ENCODE measurements at regions not wholly inside any gene's neighbourhood (a gene's known extent, or its start where the extent isn't known, plus 50 kb on each side); places are given as distances from the start of the nearest gene placed in this dataset.

GRCh38 chr20:61192337-61192950, 59.6 kb upstream of the CDH4 start:
- DNase-seq (ENCODE audit: low read depth), result no peak

- DNase-seq (ENCODE audit: low read depth), result no peak
These were observed 58.9 kb upstream of the CDH4 start for GRCh38 chr20:61193164-61193563.

Measured in forelimb muscle (tissue), 1 donor.